GM18517 (cell line): ENCODE measurements at regions not wholly inside any gene's neighbourhood (a gene's known extent, or its start where the extent isn't known, plus 50 kb on each side); places are given as distances from the start of the nearest gene placed in this dataset.

Source experiments
- ATAC-seq: cut with Tn5 transposase; IDR thresholded peaks from one replicate; pipeline ENCODE4 v1.9.1; 2021; ENCODE audit warnings: mild to moderate bottlenecking, moderate library complexity; ENCODE audit not compliant: unreplicated experiment

GRCh38 chr4:62204136-62204535, 1004.0 kb downstream of the ADGRL3 start:
- ATAC-seq, result no peak

GRCh38 chr4:62199291-62199810, 999.2 kb downstream of the ADGRL3 start:
- no peak for ATAC-seq

GRCh38 chr4:62196338-62196737, 996.2 kb downstream of the ADGRL3 start:
- no peak for ATAC-seq

- ATAC-seq, result no peak
Measured at GRCh38 chr4:62194342-62194741, 994.2 kb downstream of the ADGRL3 start.

GRCh38 chr4:62193761-62194160, 993.6 kb downstream of the ADGRL3 start:
- no peak for ATAC-seq

GRCh38 chr4:62191451-62192240, 991.5 kb downstream of the ADGRL3 start:
- ATAC-seq, result no peak

- no peak for ATAC-seq
Measured at GRCh38 chr4:62170235-62170634, 970.1 kb downstream of the ADGRL3 start.

GRCh38 chr4:62168681-62169080, 968.6 kb downstream of the ADGRL3 start:
- ATAC-seq, result no peak

- no peak for ATAC-seq
Measured at GRCh38 chr4:62162606-62163005, 962.5 kb downstream of the ADGRL3 start.

GRCh38 chr4:62161446-62161845, 961.3 kb downstream of the ADGRL3 start:
- no peak for ATAC-seq

- no peak for ATAC-seq
Measured at GRCh38 chr4:62159876-62160275, 959.8 kb downstream of the ADGRL3 start.

GRCh38 chr4:62159306-62159705, 959.2 kb downstream of the ADGRL3 start:
- ATAC-seq, result no peak

- no peak for ATAC-seq
Measured at GRCh38 chr4:62156205-62156604, 956.1 kb downstream of the ADGRL3 start.

GRCh38 chr4:62145276-62145675, 945.1 kb downstream of the ADGRL3 start:
- ATAC-seq, result no peak

- ATAC-seq, result no peak
Measured at GRCh38 chr4:62144431-62144830, 944.3 kb downstream of the ADGRL3 start.

GRCh38 chr4:62135565-62136156, 935.5 kb downstream of the ADGRL3 start:
- no peak for ATAC-seq

- ATAC-seq, result no peak
Measured at GRCh38 chr4:62133977-62134376, 933.9 kb downstream of the ADGRL3 start.

- ATAC-seq, result no peak
Measured at GRCh38 chr4:62133101-62133897, 933.2 kb downstream of the ADGRL3 start.

- no peak for ATAC-seq
Measured at GRCh38 chr4:62131049-62131448, 930.9 kb downstream of the ADGRL3 start.

GRCh38 chr4:62130637-62131036, 930.5 kb downstream of the ADGRL3 start:
- no peak for ATAC-seq

GRCh38 chr4:62130230-62130629, 930.1 kb downstream of the ADGRL3 start:
- no peak for ATAC-seq
